Tibial nerve (tissue), 4 donors: ENCODE measurements at regions not wholly inside any gene's neighbourhood (a gene's known extent, or its start where the extent isn't known, plus 50 kb on each side); places are given as distances from the start of the nearest gene placed in this dataset.

Experiments used
- DNase-seq, 2 donors: peaks; one replicate each; pipeline ENCODE4 v3.0.0-alpha.2; 2019; ENCODE audit warnings: low spot score in 2 of 2
- H3K27ac ChIP-seq, 4 donors: fragments of 200-600 bp; sonication (generic) in 3 of 4; one replicate each; pipeline ENCODE4 v1.5.1; 2017 to 2019; ENCODE audit warnings: mild to moderate bottlenecking in 1 of 4
- H3K27me3 ChIP-seq, 2 donors: fragments of 200-600 bp; sonication (generic) in 1 of 2; one replicate each; pipeline versions ENCODE4 v1.5.1 to v1.6.0; 2017 to 2019
- H3K36me3 ChIP-seq, 3 donors: fragments of 200-600 bp; sonication (generic); one replicate each; pipeline ENCODE4 v1.5.1; 2018 to 2019
- H3K4me1 ChIP-seq, 4 donors: fragments of 200-600 bp; sonication (generic) in 3 of 4; one replicate each; pipeline ENCODE4 v1.5.1; 2017 to 2019
- H3K4me3 ChIP-seq, 4 donors: fragments of 200-600 bp; sonication (generic) in 3 of 4; one replicate each; pipeline ENCODE4 v1.5.1; 2017 to 2019; ENCODE audit warnings: mild to moderate bottlenecking in 1 of 4, moderate library complexity in 1 of 4
- H3K9me3 ChIP-seq, 4 donors: fragments of 200-600 bp; sonication (generic) in 3 of 4; one replicate each; pipeline ENCODE4 v1.5.1; 2017 to 2019
- EP300 ChIP-seq, 2 donors: sonication (generic); formaldehyde crosslinking; IDR thresholded peaks; one replicate each; pipeline ENCODE4 v1.6.1; 2017; ENCODE audit warnings: antibody characterized with exemption in 2 of 2, mild to moderate bottlenecking in 1 of 2
- POLR2A ChIP-seq, 2 donors: fragments of 450-650 bp; IDR thresholded peaks; one replicate each; pipeline ENCODE4 v1.6.1; 2017; ENCODE audit warnings: antibody characterized with exemption in 2 of 2, mild to moderate bottlenecking in 2 of 2, moderate library complexity in 2 of 2
- WGBS, 2 donors: methylation state at CpG; one replicate each; pipeline ENCODE4 v1.1.5; 2018; 5-methylcytosine and 5-hydroxymethylcytosine counted together
- TF ChIP-seq, protein P1 (sequence below), 5 experiments: fragments of 200-600 bp in 3 of 5; fragments of 450-650 bp in 2 of 5; sonication (generic) in 3 of 5; IDR thresholded peaks; one replicate each; pipeline ENCODE4 v1.5.1; 2016 to 2019; ENCODE audit warnings: antibody characterized with exemption in 5 of 5, mild to moderate bottlenecking in 3 of 5, moderate library complexity in 2 of 5

GRCh38 chr1:189646066-189646465 is 831.6 kb downstream of the BRINP3 start:
- Histone ChIP-seq H3K27ac (no peak overlapping the region), H3K4me3 (no peak overlapping the region), H3K36me3 (no peaks in the 10 kb centered on the region), H3K9me3 (no peaks in the 10 kb centered on the region), H3K27me3 (no peaks in the 10 kb centered on the region), H3K4me1 (no peaks in the 10 kb centered on the region)
- TF ChIP-seq POLR2A (IDR thresholded peaks at IDR 0.05) (no peak), EP300 (IDR thresholded peaks at IDR 0.05) (no peak)
- TF ChIP-seq, protein P1, sequence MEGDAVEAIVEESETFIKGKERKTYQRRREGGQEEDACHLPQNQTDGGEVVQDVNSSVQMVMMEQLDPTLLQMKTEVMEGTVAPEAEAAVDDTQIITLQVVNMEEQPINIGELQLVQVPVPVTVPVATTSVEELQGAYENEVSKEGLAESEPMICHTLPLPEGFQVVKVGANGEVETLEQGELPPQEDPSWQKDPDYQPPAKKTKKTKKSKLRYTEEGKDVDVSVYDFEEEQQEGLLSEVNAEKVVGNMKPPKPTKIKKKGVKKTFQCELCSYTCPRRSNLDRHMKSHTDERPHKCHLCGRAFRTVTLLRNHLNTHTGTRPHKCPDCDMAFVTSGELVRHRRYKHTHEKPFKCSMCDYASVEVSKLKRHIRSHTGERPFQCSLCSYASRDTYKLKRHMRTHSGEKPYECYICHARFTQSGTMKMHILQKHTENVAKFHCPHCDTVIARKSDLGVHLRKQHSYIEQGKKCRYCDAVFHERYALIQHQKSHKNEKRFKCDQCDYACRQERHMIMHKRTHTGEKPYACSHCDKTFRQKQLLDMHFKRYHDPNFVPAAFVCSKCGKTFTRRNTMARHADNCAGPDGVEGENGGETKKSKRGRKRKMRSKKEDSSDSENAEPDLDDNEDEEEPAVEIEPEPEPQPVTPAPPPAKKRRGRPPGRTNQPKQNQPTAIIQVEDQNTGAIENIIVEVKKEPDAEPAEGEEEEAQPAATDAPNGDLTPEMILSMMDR (IDR thresholded peaks at IDR 0.05): no peak
- no peak for DNase-seq
- 92 to 93% methylated on average over 1 of the region's 1 CpG for WGBS, 2 donors

- H3K4me3 ChIP-seq: no peak overlapping the region
- DNase-seq: no peak
- H3K9me3 ChIP-seq: no peaks in the 10 kb centered on the region
- peaks cover 0 to 3% (median 0%) of the 10 kb centered on the region in 4 donors for H3K4me1 ChIP-seq
- no peak overlapping the region for H3K27ac ChIP-seq
- no peaks in the 10 kb centered on the region for H3K36me3 ChIP-seq
- TF ChIP-seq EP300 (IDR thresholded peaks at IDR 0.05): no peak
- TF ChIP-seq POLR2A (IDR thresholded peaks at IDR 0.05): no peak
- TF ChIP-seq, protein P1 (IDR thresholded peaks at IDR 0.05): no peak
- no peaks in the 10 kb centered on the region for H3K27me3 ChIP-seq
Observed at GRCh38 chr1:189654906-189655305, 822.8 kb downstream of the BRINP3 start.

DNA sequence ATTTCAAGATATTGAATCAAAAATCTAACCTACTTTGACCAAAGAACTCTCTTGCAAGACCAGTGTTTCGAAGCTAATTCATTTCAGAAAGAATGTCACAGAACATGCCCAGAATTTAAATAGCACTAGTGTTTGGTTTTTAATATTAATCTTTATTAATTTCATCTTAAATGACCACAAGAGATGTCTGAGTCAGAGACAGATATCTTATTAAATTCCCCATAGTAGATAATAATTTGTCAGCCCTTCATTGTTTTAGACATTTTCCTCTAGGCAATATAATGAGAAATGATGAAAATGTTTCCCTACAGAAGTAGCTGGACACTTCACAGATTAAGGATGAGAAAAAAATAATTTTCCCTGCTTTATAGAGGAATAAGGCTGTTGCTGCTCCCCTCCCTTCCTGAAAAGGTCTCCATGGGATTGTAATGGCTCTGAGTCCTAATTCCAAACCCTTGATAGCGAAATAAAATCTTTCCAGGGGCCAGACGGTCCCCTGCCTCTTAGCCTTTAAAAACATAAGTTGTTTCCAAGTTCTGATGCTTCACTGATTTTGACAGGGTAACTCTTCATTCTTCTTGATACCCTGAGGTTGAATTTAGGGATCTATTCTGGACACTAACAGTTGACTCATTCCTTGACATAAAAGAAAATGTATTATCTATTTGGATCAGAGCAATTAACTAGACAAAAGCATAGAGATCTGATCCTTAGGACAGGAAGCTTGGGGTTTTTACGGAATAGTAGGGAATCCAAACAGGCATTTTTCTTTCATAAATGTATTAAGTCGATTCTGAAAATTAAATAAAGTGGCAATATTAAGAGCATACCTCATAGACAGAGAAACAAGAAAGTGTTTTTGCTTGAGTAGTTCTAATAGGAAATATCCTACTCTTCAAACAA is 820.8 kb downstream of the BRINP3 start:
- Histone ChIP-seq H3K4me1 (peaks cover 0 to 3% (median 0%) of the 10 kb centered on the region in 4 donors), H3K9me3 (no peaks in the 10 kb centered on the region), H3K4me3 (no peak overlapping the region), H3K27ac (no peak overlapping the region), H3K27me3 (no peaks in the 10 kb centered on the region), H3K36me3 (no peaks in the 10 kb centered on the region)
- no peak for TF ChIP-seq POLR2A (IDR thresholded peaks at IDR 0.05)
- TF ChIP-seq, protein P1 (IDR thresholded peaks at IDR 0.05): no peak
- TF ChIP-seq EP300 (IDR thresholded peaks at IDR 0.05): no peak
- 57 to 58% methylated on average over 5 of the region's 5 CpGs for WGBS, 2 donors
- no peak for DNase-seq

GRCh38 chr1:189657715-189658114 is 819.9 kb downstream of the BRINP3 start:
- TF ChIP-seq, protein P1 (IDR thresholded peaks at IDR 0.05): no peak
- TF ChIP-seq POLR2A (IDR thresholded peaks at IDR 0.05) (no peak), EP300 (IDR thresholded peaks at IDR 0.05) (no peak)
- no peaks in the 10 kb centered on the region for H3K27me3 ChIP-seq
- DNase-seq: no peak
- no peak overlapping the region for H3K4me3 ChIP-seq
- H3K9me3 ChIP-seq: no peaks in the 10 kb centered on the region
- H3K36me3 ChIP-seq: no peaks in the 10 kb centered on the region
- H3K27ac ChIP-seq: no peak overlapping the region
- WGBS, 2 donors: 68 to 71% methylated on average over 6 of the region's 6 CpGs
- peaks cover 0 to 3% (median 0%) of the 10 kb centered on the region in 4 donors for H3K4me1 ChIP-seq

DNA sequence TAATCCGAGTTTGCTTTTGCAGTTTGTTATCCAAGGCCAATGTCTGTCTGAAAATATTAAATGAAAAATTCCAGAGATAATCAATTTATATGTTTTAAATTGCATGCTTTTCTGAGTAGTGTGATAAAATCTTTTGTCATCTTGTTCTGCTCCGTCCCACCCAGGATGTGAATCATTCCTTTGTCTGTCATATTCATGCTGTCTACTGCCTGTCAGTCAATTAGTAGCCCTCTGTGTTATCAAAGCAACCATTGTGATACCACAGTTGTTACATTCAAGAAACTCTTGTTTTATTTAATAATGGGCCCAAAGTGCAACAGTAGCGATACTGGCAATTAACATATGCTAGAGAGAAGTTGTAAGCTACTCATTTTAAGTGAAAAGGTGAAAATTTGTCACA is 819.3 kb downstream of the BRINP3 start:
- no peaks in the 10 kb centered on the region for H3K27me3 ChIP-seq
- no peaks in the 10 kb centered on the region for H3K9me3 ChIP-seq
- WGBS, 2 donors: 33 to 47% methylated on average over 3 of the region's 3 CpGs
- H3K27ac ChIP-seq: no peak overlapping the region
- H3K4me1 ChIP-seq: peaks cover 0 to 3% (median 0%) of the 10 kb centered on the region in 4 donors
- DNase-seq: no peak
- no peaks in the 10 kb centered on the region for H3K36me3 ChIP-seq
- H3K4me3 ChIP-seq: no peak overlapping the region
- TF ChIP-seq POLR2A (IDR thresholded peaks at IDR 0.05) (no peak), EP300 (IDR thresholded peaks at IDR 0.05) (no peak)
- TF ChIP-seq, protein P1 (IDR thresholded peaks at IDR 0.05): no peak
